Coronary artery (tissue), 2 donors: ENCODE measurements at regions not wholly inside any gene's neighbourhood (a gene's known extent, or its start where the extent isn't known, plus 50 kb on each side); places are given as distances from the start of the nearest gene placed in this dataset.

Source experiments
- DNase-seq: peaks from one replicate; pipeline ENCODE4 v3.0.0-alpha.2; 2017; ENCODE audit warnings: low spot score
- H3K27ac ChIP-seq, 2 donors: fragments of 200-600 bp; sonication (generic); one replicate each; pipeline ENCODE4 v1.5.1; 2016 to 2019
- H3K4me3 ChIP-seq: fragments of 200-600 bp; sonication (generic); 2 replicates; pipeline ENCODE4 v1.5.1; 2016; ENCODE audit warnings: mild to moderate bottlenecking, moderate library complexity
- TF ChIP-seq, protein P1 (sequence below): fragments of 200-600 bp; sonication (generic); IDR thresholded peaks from one replicate; pipeline ENCODE4 v1.5.1; 2019; ENCODE audit warnings: antibody characterized with exemption

DNA sequence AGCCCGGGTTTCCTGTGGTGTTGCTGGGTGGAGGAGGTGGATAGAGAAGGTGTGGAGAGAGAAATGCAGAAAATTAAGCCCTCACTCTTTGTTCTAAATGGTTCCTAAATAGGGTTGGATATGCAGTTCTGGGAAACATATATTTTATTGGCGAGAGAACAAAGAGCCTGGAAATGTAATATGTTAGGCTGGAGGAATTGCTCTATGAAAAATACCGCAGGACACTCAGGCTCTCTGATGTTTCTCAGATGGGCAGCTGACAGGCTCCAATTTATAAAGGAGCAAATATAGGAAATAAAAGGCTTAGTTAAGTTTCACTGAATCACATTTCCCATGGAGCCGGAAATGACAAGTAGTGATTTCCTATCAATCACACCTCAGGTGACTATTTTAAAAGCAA, 428.0 kb downstream of the TMEM135 start:
- Histone ChIP-seq H3K27ac (no peak overlapping the region), H3K4me3 (no peak overlapping the region)
- no peak for DNase-seq
- TF ChIP-seq, protein P1, sequence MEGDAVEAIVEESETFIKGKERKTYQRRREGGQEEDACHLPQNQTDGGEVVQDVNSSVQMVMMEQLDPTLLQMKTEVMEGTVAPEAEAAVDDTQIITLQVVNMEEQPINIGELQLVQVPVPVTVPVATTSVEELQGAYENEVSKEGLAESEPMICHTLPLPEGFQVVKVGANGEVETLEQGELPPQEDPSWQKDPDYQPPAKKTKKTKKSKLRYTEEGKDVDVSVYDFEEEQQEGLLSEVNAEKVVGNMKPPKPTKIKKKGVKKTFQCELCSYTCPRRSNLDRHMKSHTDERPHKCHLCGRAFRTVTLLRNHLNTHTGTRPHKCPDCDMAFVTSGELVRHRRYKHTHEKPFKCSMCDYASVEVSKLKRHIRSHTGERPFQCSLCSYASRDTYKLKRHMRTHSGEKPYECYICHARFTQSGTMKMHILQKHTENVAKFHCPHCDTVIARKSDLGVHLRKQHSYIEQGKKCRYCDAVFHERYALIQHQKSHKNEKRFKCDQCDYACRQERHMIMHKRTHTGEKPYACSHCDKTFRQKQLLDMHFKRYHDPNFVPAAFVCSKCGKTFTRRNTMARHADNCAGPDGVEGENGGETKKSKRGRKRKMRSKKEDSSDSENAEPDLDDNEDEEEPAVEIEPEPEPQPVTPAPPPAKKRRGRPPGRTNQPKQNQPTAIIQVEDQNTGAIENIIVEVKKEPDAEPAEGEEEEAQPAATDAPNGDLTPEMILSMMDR: no peak

DNA sequence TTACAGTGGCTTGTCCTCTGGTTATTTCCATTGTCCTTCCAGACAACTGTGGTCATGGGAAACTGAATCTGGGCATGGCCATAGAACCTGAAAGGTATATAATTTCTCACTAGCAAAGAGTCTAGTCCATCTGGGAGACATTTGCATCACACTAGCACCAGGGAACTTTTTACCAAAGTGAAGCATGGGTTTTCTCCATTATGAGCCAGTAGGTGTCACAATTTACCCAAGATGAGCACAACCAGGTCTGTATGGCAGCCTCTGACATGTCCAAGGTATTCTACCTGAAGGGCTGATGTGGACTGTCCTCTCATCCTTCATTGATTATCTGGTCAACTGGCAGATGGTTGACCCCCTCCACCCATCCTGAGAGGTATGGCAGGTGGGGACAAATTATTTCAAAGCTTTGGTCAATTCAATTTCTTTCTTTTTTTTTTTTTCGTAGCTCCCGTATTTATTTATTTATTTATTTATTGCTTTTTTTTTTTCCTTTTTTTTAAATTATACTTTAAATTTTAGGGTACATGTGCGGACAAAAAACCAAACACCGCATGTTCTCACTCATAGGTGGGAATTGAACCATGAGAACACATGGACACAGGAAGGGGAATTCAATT, 425.9 kb downstream of the TMEM135 start:
- Histone ChIP-seq H3K27ac (no peak overlapping the region), H3K4me3 (no peak overlapping the region)
- TF ChIP-seq, protein P1: no peak
- DNase-seq: no peak

DNA sequence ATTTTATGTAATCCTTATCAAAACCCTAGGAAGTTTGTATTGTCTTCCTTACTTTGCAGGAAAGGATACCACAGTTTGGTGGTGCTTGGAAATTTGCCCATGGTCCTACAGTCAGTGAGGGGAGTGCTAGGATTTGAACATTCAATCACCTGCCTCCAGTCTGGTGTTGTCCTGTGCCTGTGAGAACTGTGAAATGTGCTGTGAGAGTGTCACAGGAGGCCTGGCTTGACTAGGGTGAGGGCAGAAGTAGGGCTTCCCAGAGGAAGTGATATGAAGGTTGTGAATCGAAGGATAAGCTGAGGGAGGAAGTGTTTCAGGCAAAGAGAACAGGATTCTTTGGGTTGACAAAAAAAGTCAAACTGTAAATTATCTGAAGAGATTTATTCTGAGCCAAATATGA, 424.4 kb downstream of the TMEM135 start:
- TF ChIP-seq, protein P1: no peak
- Histone ChIP-seq H3K4me3 (no peak overlapping the region), H3K27ac (no peak overlapping the region)
- no peak for DNase-seq

DNA sequence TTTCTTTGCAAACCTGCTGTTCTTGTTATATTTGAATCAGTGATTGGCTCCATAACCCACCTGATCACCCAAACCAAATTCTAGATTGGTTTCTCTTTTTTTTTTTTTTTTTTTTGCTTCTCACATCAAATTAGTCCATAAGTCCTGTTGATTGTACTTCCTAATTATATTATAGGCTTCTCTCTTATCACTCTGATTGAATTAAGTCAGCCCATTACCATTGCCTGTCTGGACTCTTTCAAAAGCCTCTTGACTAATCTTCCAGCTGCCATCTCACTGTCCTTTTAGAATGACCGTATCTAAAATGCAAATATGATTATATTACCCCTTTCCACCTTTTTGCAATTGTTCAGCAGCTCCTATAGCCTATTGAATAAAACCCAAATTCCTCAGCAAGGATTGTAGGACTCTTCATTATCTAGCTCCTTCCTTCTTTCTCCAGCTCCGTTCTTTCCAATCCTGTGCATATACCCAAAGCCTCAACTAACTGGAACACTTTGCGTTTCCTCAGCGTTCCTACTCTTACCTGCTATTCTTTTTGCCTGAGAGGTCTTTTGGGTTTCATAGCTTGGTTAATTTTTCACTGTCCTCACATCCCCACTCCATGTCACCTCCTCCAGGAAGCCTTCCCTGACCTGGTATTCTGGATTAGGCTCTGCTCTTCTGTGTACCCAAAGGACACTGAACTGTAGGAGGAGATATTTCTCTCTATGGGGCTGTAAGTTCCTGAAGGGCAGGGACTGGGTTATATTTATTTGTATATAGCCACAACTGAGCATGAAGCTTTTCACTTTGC, 423.3 kb downstream of the TMEM135 start:
- TF ChIP-seq, protein P1: no peak
- no peak overlapping the region for H3K4me3 ChIP-seq
- no peak for DNase-seq
- H3K27ac ChIP-seq: no peak overlapping the region

DNA sequence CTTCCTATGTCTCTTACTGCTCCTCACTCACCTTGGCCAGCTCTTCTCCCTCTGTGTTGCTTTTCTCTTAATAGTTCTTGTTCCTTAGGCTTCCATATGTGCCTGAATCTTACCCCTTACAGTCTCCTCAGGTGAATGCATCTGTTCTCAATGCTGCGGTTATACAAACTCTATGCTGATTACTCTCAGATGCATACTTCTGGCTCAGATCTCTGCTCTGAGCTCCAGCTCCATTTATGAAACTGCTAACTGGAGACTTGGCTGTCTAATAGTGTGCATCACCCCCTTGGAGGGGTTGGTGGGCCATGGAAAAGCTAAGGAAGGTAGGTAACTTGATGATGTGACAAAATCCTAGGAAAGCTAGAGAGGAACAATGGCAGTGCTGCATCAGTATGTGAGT, 422.5 kb downstream of the TMEM135 start:
- TF ChIP-seq, protein P1: no peak
- H3K4me3 ChIP-seq: no peak overlapping the region

DNA sequence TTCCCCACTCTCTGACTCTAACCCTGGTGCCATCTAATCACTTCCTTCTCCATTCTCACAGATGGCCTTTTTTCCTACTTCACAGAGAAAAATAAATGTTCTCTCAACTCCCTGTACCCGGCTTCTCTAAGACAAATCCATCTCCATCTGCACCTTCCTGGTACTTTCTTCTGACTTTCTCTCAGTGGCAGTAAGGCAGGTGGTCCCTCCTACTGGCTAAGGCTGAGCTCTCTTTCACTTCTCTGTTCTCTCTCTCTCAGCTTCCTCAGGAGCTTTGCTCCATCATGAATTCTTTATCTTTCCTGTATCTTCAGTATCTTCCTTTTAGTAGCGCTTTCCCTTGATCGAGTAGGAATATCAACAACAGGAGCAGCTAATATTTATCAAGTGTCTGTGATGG, 421.6 kb downstream of the TMEM135 start:
- Histone ChIP-seq H3K4me3 (no peak overlapping the region), H3K27ac (no peak overlapping the region)
- DNase-seq: no peak
- TF ChIP-seq, protein P1: no peak

More for the DNA sequence above, 422.5 kb downstream of the TMEM135 start:
- DNase-seq: no peak
- H3K27ac ChIP-seq: no peak overlapping the region

DNA sequence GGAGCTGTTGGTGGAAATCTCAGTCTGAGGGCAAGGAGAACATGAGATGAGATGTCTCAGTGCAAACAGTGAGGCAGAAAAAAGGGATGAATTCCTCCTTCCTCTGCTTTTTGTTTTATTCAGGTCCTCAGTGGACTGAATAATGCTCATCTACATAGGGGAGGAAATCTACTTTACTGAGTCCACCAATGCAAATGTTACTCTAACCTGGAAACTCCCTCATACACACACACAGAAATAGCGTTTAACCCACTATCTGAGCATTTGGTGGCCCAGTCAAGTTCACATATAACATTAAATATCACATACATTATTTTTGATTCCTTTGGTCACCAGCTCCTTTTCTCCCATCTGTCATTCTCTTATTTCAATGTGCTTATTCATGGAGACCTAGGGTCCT, 418.8 kb downstream of the TMEM135 start:
- Histone ChIP-seq H3K4me3 (no peak overlapping the region), H3K27ac (no peak overlapping the region)
- TF ChIP-seq, protein P1: no peak
- DNase-seq: no peak
